ENCODE measurements at regions not wholly inside any gene's neighbourhood (a gene's known extent, or its start where the extent isn't known, plus 50 kb on each side); places are given as distances from the start of the nearest gene placed in this dataset.
A peak's percentile ranks its signal among the peaks of the same experiment; 100 is the strongest.

DNA sequence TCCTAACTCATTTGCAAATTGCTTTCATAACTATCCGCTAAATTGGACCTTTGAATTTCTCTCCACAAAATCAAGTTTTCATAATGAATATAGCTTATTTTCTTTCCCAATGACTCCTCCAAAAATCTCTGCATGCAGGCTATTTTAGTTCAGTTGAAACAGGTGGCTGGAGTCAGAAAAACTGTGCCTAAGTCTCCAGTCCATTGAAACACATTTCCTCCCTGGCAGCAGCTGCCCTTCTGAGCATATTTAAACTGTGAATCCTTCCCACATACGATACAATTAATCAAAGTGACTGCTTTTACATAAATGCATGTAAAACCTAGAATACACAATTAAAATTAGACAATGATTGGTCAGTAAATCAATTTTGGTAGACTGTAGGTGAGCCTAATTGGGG is 344.6 kb upstream of the MARCKS start:
- DNase-seq: no peak

DNA sequence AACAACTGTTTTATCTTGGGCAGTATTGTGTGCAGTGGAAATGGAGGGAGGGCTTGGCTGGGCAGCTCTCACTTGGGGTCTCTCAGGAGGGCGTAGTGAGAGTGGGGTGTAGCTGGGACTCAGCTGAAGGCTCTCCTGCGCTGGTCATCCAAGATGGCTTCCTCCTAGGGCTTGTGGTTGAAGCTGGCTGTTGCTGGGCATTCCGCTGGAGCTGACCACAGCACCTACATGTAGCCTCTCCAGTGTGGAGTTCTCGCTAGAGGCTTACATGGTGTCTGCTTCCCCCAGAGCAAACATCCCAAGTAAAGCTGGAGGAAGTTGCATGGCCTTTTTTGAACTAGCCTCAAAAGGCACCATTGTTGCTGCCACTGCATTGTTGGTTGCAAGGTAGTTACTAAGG is 344.1 kb upstream of the MARCKS start:
- no peak for DNase-seq

DNA sequence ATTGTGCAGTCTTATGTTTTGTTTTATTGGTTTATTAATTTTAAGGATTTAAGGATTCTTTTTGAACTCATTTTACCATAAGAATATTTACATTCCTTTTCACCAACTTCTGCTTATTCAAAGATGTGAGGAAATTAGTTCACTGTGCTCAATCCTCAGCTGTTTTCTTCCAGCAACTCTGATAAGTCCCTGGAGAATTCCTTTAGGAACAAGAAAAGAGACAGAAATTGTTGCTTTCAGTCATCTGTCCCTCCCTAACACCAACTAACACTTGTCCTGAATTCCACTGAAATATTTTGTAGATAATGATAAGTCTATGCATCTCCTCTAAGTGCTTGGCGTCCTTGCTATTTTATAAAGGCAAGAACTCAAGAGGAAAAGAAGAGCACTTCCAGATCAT is 334.8 kb upstream of the MARCKS start:
- no peak for DNase-seq

DNA sequence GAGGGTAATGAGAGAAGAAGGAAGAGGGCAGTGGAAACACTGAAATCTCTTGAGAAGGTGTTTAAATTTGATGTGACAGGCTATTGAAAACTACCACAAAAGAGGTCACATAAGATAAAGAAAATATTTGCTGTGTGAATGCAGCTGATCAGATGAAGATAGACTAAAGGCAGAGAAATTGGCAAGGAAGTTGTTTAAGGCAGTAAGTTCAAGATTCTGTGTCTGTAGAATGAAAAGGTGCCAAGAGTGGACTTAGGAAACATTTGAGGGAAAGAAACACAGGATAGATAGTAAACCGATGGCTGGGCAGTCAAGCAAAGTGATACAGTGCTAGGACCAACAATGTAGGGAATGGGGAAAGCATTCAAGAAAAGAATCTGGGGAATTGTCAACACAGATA is 332.3 kb upstream of the MARCKS start:
- no peak for DNase-seq

DNA sequence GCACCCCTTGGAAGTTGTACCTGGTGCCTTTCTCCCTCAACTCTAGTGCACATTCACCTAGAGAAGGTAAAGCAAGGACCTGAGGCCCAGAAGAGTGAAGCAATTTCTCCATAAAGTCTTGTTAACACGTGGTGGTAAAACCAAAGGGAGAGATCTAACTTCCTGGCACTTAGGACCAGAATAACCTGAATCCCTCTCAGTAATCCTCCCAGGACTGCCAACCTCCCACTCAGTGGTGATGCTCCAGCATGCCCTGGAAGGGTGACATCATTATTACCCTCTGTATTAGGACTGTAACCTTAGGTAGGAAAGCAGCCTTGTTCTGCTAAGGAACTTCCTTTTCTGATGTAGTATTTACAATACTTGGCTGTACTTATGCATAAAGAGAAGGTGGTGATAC is 330.6 kb upstream of the MARCKS start:
- DNase-seq: no peak

DNA sequence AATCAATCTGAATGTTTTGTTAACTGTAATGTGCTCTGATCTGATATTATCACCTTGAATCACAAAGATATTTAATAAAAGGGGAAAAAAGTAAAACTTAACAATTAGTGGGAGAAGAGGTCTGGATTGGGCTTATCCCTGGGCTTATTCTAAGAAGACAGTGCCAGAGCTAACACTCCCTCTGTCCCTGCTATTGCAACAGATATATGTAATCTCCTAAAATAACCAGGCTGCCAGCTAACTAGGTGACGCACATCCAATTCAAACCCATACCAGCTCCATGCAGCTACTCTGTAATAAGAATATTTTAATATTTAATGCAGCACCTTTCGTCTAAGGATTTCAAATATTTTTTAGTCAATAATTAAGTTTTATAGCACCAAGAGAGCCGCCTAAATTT is 330.1 kb upstream of the MARCKS start:
- no peak for DNase-seq

DNA sequence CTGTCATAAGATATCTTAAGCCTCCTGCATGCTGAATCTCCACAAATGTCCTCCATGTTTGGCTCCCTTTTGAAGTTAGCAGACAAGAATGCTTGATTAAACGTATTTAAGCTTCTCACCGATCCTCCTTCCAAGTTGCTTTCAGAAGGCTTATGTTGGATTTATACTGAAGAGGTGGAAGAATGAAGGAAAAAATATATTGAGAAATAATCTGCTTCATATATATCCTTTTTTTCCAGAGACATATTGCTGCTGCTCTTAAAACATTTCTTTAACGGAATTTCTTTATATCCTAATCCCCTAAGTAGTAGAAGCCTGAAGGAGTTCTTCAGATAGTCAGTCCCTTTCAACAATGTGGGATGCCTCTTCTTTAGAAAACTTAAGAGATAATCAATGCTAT is 329.0 kb upstream of the MARCKS start:
- DNase-seq: no peak

DNA sequence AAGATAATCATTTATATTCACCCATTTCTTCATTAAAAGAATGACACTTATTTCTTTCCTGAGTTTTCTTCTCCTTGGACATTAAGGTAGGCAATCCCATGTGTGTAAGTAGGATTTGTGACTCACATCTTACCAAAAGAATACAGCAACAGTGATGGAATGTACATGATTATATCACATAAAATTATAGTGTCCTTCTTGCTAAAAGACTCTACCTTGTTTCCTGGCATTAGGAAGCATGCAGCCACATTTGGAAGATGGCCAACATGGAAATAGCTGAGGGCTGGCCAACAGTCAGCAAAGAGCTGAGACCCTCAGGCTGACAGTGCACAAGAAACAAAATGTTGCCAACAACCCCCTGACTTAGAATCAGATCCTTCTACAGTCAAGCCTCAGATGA is 327.9 kb upstream of the MARCKS start:
- no peak for DNase-seq

DNA sequence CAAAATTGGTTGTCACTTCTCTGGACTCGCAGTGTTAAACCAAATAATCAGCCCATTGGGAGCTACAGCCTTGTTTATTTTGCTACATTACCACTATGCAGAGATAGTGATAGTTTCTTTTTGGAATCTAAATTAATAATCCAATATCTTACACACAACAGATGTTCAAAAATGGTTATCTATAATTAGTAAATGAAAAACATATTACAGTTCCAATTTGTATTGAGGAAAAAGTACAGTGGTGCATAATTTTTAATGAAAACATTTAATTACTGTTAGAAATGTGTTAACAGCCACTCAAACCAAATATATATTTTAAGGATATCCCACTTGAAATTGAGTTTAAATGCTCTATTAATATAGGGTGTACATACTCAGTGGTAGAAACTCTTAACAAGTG is 327.3 kb upstream of the MARCKS start:
- no peak for DNase-seq

DNA sequence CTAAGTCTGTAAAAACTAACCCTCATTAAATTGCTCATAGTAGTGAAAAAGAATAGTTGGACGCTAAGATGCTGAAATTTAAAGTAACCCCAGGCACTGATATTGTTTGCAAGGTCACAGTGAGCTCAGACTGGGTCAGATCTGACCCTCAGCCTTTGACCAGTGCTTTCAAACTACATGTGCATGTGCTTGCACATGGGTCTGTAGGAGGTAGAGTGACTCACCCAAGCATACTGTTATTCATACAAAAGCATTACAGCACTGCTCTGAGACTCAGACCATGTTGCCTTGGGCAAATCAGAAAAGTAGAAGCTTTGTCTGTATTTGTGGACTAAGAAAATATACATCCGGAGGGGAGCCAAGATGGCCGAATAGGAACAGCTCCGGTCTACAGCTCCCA is 326.4 kb upstream of the MARCKS start:
- DNase-seq: no peak

DNA sequence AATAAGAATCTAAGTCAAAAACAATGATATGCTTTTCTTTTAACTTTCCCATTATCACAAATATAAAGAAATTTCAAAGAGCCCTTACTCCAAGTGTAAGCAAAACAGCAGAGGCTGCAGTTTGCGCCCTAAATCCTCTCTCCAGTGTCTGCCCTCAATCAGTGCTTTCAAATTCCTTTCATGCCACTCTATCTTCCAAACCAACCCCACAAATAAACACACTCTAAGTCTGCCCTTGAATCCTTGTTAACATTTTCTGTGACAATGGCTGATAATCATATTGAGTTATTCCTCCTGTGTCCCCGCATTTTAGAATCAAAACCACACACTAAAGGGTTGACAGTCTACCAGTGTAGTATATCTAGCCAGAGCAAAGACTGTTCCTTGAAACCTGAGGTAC is 317.9 kb upstream of the MARCKS start:
- no peak for DNase-seq

DNA sequence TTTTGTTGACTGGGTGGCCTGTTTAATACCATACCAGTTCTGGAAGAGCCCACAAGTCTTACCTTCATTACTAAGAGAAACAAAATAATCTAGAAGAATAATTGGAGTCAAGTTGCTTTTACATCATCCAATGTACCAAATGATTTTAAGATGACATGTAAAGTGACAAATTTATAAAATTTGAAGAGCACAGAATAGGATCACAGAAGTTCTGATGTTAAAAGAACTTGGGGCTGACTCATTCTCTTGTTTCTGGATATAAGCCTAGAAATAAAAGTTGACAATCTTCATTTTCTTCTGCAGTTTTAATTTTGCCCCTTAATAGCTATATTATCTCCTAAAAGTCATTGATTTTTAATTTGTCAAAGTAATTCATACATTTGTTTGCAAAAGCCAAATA is 317.5 kb upstream of the MARCKS start:
- no peak for DNase-seq

DNA sequence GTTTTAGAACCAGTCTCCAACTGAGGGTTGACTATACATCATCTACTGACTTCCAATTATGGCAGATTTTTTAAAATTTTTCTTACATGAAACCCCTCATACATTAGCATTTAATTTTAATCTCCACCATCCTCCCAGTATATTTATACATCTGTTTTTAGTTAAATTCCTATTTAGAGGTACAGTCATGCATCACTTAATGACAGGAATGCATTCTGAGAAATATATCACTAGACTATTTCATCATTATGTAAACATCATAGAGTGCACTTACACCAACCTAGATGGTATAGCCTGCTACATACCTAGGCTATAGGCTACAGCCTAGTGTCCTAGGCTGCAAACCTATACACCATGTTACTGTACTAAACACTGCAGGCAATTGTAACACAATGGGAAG is 316.7 kb upstream of the MARCKS start:
- no peak for DNase-seq

DNA sequence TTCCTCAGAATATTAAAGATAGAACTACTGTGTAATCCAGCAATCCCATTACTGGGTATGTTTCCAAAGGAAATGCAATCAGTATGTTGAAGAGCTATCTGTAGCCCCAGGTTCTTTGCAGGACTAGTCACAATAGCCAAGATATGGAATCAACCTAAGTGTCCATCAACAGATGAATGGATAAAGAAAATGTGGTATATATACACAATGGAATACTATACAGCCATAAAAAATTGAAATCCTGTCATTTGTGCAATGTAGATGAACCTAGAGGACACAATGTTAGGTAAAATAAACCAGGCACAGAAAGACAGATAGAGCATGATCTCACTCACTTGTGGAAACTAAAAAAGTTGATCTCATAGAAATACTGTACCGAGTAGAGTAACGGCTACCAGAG is 306.0 kb upstream of the MARCKS start:
- DNase-seq: no peak

DNA sequence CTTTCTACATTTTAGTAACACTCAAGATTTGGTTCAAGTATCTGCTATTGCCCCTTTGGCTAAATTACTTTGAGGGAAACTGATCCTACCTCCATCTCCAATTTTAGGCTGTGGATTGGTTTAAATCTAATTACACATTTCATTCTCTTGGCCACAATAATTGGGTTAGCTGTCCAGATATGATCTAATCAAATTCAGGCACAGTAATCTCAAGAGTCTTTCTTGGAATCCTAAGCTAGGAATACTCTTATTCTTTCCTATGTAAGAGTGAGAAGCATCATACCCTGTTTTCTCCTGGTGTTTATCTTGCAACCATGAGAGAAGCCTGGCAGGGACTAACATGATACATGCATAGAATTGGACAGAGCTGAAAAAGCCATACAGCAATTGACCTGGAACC is 300.4 kb upstream of the MARCKS start:
- DNase-seq: no peak

DNA sequence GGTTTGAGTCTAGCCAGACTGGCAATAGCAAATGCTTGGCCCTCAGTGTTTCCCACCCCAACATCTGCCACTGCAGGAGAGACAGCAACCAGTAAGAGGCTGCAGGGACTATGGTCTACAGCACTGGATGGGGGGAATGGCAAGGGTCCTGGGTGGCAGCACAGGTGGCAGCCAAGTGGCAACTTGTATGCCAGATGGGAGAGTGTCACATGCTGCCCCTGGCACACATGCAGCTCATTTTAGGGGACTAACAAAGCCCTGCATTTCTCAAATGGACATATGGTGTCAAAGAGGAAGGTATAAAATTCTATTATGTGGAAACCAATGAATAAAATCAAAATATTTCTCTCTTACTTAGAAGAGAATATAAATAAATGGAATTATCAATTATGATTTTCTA is 298.7 kb upstream of the MARCKS start:
- no peak for DNase-seq

DNA sequence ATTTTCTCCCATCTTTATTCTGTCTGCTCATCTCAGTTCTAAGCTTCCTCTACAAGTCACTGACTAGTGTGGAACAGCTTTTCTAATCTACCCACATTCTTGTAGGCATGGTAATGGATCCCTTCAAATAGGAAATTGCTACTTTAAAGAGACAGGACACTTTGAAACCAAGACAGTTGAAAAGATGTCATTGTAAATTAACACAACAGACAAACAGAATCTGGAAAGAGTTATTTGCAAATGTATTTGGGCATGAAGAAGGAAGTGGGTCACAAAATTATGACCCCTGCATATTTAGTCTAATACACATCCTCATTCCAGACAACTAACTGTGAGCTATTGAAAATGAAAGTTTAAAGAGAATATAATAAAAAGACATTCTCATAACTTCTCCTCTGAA is 298.2 kb upstream of the MARCKS start:
- no peak for DNase-seq

DNA sequence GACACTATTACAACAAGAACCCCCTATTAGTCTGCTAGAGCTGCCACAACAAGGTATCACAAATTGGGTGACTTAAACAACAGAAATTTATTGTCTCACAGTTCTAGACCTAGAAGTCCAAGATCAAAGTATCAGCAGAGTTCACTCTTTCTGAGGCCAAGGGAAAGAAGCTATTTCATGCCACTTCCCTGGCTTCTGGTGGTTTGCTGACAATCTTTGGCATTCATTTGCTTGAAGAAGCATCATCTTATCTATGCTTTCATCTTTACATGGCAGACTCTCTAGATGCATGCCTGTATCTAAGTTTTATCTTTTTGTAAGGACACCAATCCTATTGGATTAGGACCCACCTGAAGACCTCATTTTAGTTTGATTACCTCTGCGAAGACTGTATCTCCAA is 296.8 kb upstream of the MARCKS start:
- no peak for DNase-seq

DNA sequence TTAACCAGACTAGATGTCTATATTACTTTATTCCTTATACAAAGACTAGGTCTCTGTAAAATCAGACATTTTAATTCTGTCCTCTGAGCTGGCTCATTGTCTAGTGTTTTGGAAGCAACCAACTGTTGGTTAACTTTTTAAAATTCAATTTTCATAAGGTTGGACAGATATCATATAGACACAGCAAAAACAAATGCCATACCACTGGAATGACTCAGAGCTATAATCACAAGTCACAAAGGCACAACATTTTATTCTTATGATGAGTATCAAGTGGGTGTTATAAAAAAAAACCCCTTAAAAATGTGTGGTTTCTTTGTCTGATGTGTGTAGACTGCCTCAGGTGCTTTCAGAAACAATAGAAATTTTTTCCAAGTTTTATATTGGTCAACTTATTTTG is 296.2 kb upstream of the MARCKS start:
- DNase-seq: no peak

DNA sequence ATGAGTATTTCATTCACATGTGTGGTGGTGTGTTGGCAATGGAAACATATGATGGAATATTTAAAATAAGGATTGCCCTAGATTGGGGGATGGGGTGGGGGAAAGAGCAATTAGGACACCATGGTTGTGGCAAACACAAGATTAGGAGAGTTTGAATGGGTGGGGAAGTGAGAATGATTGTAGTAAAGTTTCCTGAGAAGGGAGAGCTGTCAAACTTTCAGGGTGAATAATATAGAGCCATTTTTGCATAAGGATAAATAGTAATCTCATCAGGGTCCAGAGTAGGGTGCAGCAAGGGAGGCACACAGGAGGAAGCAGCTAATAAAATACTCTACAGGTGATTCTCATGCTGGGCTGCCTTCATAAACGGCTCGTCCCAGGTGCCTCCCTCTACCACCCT is 294.9 kb upstream of the MARCKS start:
- no peak for DNase-seq

DNA sequence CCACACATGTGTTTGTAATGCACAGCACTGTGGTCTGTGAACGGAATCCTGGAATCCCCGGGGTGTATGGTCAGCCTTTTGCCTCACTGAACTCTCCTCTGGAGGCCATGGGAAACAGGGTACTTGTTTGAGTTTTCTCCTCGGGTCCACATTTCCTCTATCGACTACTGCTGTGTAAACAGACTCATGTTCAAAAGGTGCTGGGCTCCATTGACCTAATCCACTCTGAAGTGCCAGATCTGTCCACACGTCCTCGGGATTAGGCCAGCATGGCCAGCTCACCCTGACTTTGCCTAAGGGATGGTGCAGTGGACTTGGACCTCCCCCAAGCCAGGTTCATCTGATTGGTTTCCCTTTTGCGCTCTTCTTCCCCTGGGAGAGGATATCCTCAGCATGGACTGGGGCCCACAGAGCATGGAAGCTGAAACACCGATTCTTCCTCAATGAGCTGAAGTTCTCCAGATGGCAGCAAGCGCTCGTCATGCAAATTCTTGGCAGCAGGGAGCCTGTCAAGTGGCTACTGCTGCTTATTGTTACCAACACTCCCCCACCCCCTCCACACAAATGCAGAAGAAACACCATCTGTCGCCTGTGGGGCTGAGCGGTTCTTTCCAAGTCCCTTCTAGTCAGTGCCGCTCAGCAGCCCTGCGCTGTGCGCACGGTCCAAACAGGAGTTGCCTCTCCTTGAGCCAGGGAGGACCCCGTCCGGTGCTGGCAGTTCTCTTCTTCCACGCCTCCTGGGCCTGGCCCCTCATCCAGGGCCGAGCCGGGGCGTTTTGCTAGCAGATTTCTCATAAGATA is 292.6 kb upstream of the MARCKS start:
- DNase-seq: peak; percentile 78

DNA sequence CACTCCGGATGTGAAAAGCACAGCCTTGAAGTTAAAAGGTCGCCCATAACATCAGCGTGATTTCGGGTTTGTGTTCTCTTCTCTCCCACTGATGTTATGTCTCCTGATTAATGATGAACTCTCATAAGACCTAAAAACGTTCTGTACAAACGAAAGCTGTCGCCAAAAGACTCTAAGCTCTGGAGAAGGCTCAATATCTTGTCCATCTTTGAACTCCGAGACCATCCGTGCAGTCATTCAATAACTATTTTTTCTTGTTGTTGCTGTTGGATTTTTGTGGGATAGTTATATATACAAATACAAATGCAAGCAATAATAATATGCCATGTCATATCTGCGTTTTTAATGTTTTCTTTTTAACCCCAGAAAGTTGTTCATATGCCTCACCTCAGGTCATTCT is 291.8 kb upstream of the MARCKS start:
- DNase-seq: no peak

DNA sequence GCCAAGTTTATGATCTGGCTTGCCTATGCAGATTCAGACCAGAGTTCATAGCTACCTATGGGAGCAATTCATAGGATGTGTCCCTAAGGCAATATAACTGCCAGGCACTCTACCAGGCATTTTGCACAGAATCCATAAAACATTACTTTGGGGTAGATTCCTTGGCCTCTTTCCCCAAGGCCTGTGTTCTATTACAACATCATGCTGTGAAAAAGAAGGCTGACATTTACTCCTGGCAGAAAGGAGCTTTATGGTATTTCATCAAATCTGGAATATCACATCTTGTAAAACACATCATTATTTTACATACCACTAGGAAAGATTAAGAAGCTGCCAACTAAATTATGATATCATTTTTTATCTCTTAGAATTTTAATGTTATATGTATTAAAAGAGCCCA is 287.0 kb upstream of the MARCKS start:
- DNase-seq: no peak

DNA sequence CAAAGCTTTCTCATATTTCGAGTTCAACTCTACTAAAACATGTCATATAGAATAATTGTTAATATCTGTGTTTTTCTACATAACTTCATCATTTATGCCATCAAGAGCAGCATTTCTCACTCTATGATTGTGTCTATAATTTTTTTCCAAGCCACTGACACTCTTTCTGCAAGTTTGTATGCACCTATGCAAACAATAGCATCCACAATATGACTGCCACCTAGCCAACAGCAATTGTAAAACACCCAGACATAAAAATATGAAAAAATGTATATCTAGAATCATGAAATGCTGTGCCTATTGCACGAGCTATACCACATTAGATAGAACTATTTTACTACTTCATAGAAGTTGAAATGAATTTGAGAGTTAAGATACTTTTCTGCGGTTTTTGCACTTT is 286.5 kb upstream of the MARCKS start:
- no peak for DNase-seq

DNA sequence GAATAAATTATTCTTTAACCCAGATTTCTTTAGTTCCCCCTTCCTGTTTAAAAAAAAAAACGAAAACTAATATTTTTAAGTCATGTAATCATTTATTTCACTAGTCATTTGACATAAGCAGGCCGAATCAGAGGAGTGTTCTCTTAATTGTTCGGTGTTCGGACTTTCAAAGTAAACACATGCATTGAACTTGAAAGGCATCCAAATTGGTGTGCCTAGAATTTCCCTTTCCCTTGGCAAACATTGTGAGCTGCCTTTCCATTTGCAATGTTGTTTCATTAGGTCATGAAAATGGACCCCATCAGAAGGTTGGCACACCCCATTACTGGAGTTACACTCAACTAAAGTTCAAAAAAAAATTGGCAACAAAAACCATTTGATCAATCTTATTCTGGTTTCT is 283.0 kb upstream of the MARCKS start:
- no peak for DNase-seq
